H9 (cell line): ENCODE measurements at regions not wholly inside any gene's neighbourhood (a gene's known extent, or its start where the extent isn't known, plus 50 kb on each side); places are given as distances from the start of the nearest gene placed in this dataset.

Experiments
- DNase-seq: peaks from one replicate; pipeline ENCODE4 v3.0.0-alpha.2; 2017
- H2AFZ ChIP-seq: one replicate; pipeline ENCODE4 v1.6.1; 2013; ENCODE audit warnings: mild to moderate bottlenecking, low read length, control low read depth, moderate library complexity
- H2AK5ac ChIP-seq: 2 replicates; pipeline ENCODE4 v1.6.1; 2013; ENCODE audit warnings: low read length, control low read depth, mixed read lengths; ENCODE audit not compliant: insufficient read length
- H2BK120ac ChIP-seq: one replicate; pipeline ENCODE4 v1.6.1; 2013; ENCODE audit warnings: low read depth, mild to moderate bottlenecking, low read length, control low read depth, inconsistent platforms; ENCODE audit not compliant: poor library complexity, severe bottlenecking
- H2BK12ac ChIP-seq: 2 replicates; pipeline ENCODE4 v1.6.1; 2013; ENCODE audit warnings: low read length, control low read depth, mixed read lengths, low read depth; ENCODE audit not compliant: insufficient read length
- H2BK15ac ChIP-seq: 2 replicates; pipeline ENCODE4 v1.6.1; 2013; ENCODE audit warnings: low read depth, low read length, control low read depth
- H2BK20ac ChIP-seq: one replicate; pipeline ENCODE4 v1.6.1; 2013; ENCODE audit warnings: low read depth, mild to moderate bottlenecking, low read length, control low read depth, inconsistent platforms; ENCODE audit not compliant: poor library complexity, severe bottlenecking
- H2BK5ac ChIP-seq: 2 replicates; pipeline ENCODE4 v1.6.1; 2013; ENCODE audit warnings: low read length, control low read depth, mixed read lengths; ENCODE audit not compliant: insufficient read length
- H3K14ac ChIP-seq: 2 replicates; pipeline ENCODE4 v1.6.1; 2013; ENCODE audit warnings: low read length, control low read depth; ENCODE audit not compliant: insufficient read depth
- H3K18ac ChIP-seq: 2 replicates; pipeline ENCODE4 v1.6.1; 2013; ENCODE audit warnings: low read depth, mild to moderate bottlenecking, mixed read lengths, low read length, control low read depth; ENCODE audit not compliant: insufficient read length
- H3K23ac ChIP-seq: 2 replicates; pipeline ENCODE4 v1.6.1; 2013; ENCODE audit warnings: low read length, control low read depth, mixed read lengths, low read depth; ENCODE audit not compliant: insufficient read length
- H3K23me2 ChIP-seq: 2 replicates; pipeline ENCODE4 v1.6.1; 2013; ENCODE audit warnings: low read depth, mild to moderate bottlenecking, mixed read lengths, low read length, control low read depth; ENCODE audit not compliant: insufficient read length, poor library complexity, severe bottlenecking
- H3K27ac ChIP-seq: 2 replicates; pipeline ENCODE4 v1.5.1; 2013; ENCODE audit warnings: low read length, control low read depth, mixed read lengths, low read depth; ENCODE audit not compliant: insufficient read length
- H3K27me3 ChIP-seq: 2 replicates; pipeline ENCODE4 v1.6.1; 2013; ENCODE audit warnings: low read length, control low read depth, inconsistent platforms; ENCODE audit not compliant: insufficient read depth
- H3K4ac ChIP-seq: 2 replicates; pipeline ENCODE4 v1.6.1; 2013; ENCODE audit warnings: low read depth, mild to moderate bottlenecking, control low read depth, inconsistent platforms, low read length, moderate library complexity
- H3K4me1 ChIP-seq: 2 replicates; pipeline ENCODE4 v1.6.1; 2013; ENCODE audit warnings: low read length, control low read depth, inconsistent platforms; ENCODE audit not compliant: insufficient read depth
- H3K4me2 ChIP-seq: 2 replicates; pipeline ENCODE4 v1.6.1; 2013; ENCODE audit warnings: low read length, control low read depth, mixed read lengths; ENCODE audit not compliant: insufficient read length, insufficient read depth
- H3K56ac ChIP-seq: 2 replicates; pipeline ENCODE4 v1.6.1; 2013; ENCODE audit warnings: low read depth, mild to moderate bottlenecking, mixed read lengths, low read length, control low read depth; ENCODE audit not compliant: insufficient read length
- H3K79me1 ChIP-seq: 2 replicates; pipeline ENCODE4 v1.6.1; 2013; ENCODE audit warnings: low read depth, mild to moderate bottlenecking, moderate library complexity, low read length, control low read depth, inconsistent platforms; ENCODE audit not compliant: insufficient read depth, poor library complexity, severe bottlenecking
- H3K79me2 ChIP-seq: 2 replicates; pipeline ENCODE4 v1.6.1; 2013; ENCODE audit warnings: low read length, control low read depth, inconsistent platforms; ENCODE audit not compliant: insufficient read depth
- H3K9ac ChIP-seq: 2 replicates; pipeline ENCODE4 v1.6.1; 2013; ENCODE audit warnings: low read length, control low read depth, mixed read lengths; ENCODE audit not compliant: insufficient read length; ENCODE audit errors: extremely low read depth
- H3K9me3 ChIP-seq: one replicate; pipeline ENCODE4 v1.6.1; 2013; ENCODE audit warnings: low read depth, low read length, inconsistent platforms; ENCODE audit not compliant: control insufficient read depth
- H3T11ph ChIP-seq: one replicate; pipeline ENCODE4 v1.6.1; 2013; ENCODE audit warnings: mild to moderate bottlenecking, low read length, control low read depth, inconsistent platforms
- H4K20me1 ChIP-seq: one replicate; pipeline ENCODE4 v1.6.1; 2013; ENCODE audit not compliant: control insufficient read depth, insufficient read length, insufficient read depth
- H4K5ac ChIP-seq: 2 replicates; pipeline ENCODE4 v1.6.1; 2013; ENCODE audit warnings: low read depth, mild to moderate bottlenecking, mixed read lengths, low read length, control low read depth; ENCODE audit not compliant: insufficient read length
- H4K8ac ChIP-seq: replicated peaks from 2 replicates; pipeline ENCODE4 v1.6.1; 2013; ENCODE audit warnings: low read length, control low read depth, mixed read lengths, low read depth; ENCODE audit not compliant: insufficient read length
- H4K91ac ChIP-seq: 2 replicates; pipeline ENCODE4 v1.6.1; 2013; ENCODE audit warnings: low read depth, mild to moderate bottlenecking, moderate library complexity, mixed read lengths, low read length, control low read depth; ENCODE audit not compliant: insufficient read length
- H3K27ac Mint-ChIP-seq, 3 experiments: 2 replicates in 2 of 3; 3 replicates in 1 of 3; pipeline ENCODE4 v1.8.0; 2020 to 2021; ENCODE audit warnings: mixed read lengths in 3 of 3, mild to moderate bottlenecking in 1 of 3, moderate library complexity in 1 of 3
- H3K27me3 Mint-ChIP-seq: 2 replicates; pipeline ENCODE4 v1.8.0; 2021; ENCODE audit warnings: low read depth, mild to moderate bottlenecking, moderate library complexity, mixed read lengths
- H3K36me3 Mint-ChIP-seq, 3 experiments: 2 replicates in 2 of 3; 3 replicates in 1 of 3; pipeline ENCODE4 v1.8.0; 2020 to 2021; ENCODE audit warnings: low read depth in 3 of 3, mixed read lengths in 3 of 3; ENCODE audit not compliant: insufficient read depth in 1 of 3
- H3K4me1 Mint-ChIP-seq, 2 experiments: 2 replicates each; pipeline ENCODE4 v1.8.0; 2020; ENCODE audit warnings: mixed read lengths in 2 of 2
- H3K4me3 Mint-ChIP-seq, 2 experiments: 2 replicates in 1 of 2; 3 replicates in 1 of 2; pipeline ENCODE4 v1.8.0; 2020 to 2021; ENCODE audit warnings: mild to moderate bottlenecking in 2 of 2, mixed read lengths in 2 of 2, moderate library complexity in 1 of 2
- H3K9me3 Mint-ChIP-seq, 2 experiments: 2 replicates in 1 of 2; 3 replicates in 1 of 2; pipeline ENCODE4 v1.8.0; 2020; ENCODE audit warnings: mild to moderate bottlenecking in 2 of 2, mixed read lengths in 2 of 2, moderate library complexity in 1 of 2
- WGBS: extraction: QIAGEN DNeasy Blood & Tissue Kit; methylation state at CpG from one replicate; pipeline ENCODE4 v1.1.7; 2013; ENCODE audit warnings: missing lambda C conversion rate, low lambda C conversion rate, mixed read lengths; ENCODE audit not compliant: insufficient read length; ENCODE audit errors: extremely low coverage; 5-methylcytosine and 5-hydroxymethylcytosine counted together
- TF ChIP-seq, protein P1 (sequence below): fragments of 200-600 bp; sonication (generic); conservative IDR thresholded peaks from 3 replicates; pipeline ENCODE4 v1.8.0; 2021; ENCODE audit warnings: antibody characterized with exemption, mild to moderate bottlenecking

- H3K4me1 ChIP-seq = no peaks in the 10 kb centered on the region; the same call in 1 of the 2 replicates
- H3K27me3 ChIP-seq = no peaks in the 10 kb centered on the region
- H4K91ac ChIP-seq = no peak overlapping the region
- no peak overlapping the region for H2BK120ac ChIP-seq
- Mint-ChIP-seq H3K27ac (no peak overlapping the region; a peak in 1 of 7 replicates), H3K9me3 (no peaks in the 10 kb centered on the region), H3K36me3 (no peaks in the 10 kb centered on the region), H3K27me3 (peaks cover 6% of the 10 kb centered on the region), H3K4me3 (no peak overlapping the region), H3K4me1 (peaks cover 6 to 15% of the 10 kb centered on the region in 2 experiments)
- no peak overlapping the region for H3K4ac ChIP-seq
- no peak overlapping the region for H3K9ac ChIP-seq
- no peak overlapping the region for H2BK15ac ChIP-seq
- H3T11ph ChIP-seq = no peak overlapping the region
- H2BK5ac ChIP-seq = no peak overlapping the region
- H3K79me1 ChIP-seq = no peaks in the 10 kb centered on the region
- no peak overlapping the region for H4K8ac ChIP-seq
- no peak overlapping the region for H3K14ac ChIP-seq
- no peak for DNase-seq
- H2BK20ac ChIP-seq = no peak overlapping the region
- no peak overlapping the region for H2AFZ ChIP-seq
- no peak overlapping the region for H3K18ac ChIP-seq
- H3K4me2 ChIP-seq = no peak overlapping the region
- TF ChIP-seq, protein P1, sequence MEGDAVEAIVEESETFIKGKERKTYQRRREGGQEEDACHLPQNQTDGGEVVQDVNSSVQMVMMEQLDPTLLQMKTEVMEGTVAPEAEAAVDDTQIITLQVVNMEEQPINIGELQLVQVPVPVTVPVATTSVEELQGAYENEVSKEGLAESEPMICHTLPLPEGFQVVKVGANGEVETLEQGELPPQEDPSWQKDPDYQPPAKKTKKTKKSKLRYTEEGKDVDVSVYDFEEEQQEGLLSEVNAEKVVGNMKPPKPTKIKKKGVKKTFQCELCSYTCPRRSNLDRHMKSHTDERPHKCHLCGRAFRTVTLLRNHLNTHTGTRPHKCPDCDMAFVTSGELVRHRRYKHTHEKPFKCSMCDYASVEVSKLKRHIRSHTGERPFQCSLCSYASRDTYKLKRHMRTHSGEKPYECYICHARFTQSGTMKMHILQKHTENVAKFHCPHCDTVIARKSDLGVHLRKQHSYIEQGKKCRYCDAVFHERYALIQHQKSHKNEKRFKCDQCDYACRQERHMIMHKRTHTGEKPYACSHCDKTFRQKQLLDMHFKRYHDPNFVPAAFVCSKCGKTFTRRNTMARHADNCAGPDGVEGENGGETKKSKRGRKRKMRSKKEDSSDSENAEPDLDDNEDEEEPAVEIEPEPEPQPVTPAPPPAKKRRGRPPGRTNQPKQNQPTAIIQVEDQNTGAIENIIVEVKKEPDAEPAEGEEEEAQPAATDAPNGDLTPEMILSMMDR = no peak
- no peaks in the 10 kb centered on the region for H3K23me2 ChIP-seq
- H2BK12ac ChIP-seq = no peak overlapping the region
- no peaks in the 10 kb centered on the region for H4K20me1 ChIP-seq
- H3K23ac ChIP-seq = no peak overlapping the region
- H2AK5ac ChIP-seq = no peak overlapping the region
- H3K27ac ChIP-seq = no peak overlapping the region
- no peaks in the 10 kb centered on the region for H3K9me3 ChIP-seq
- no peak overlapping the region for H3K56ac ChIP-seq
- no CpG with 5 or more reads among the region's 4 CpGs for WGBS
- no peaks in the 10 kb centered on the region for H3K79me2 ChIP-seq
- H4K5ac ChIP-seq = no peak overlapping the region
Measured at GRCh38 chr2:42901076-42901640, 108.8 kb upstream of the HAAO start.
